ES-I3 (cell line): ENCODE measurements at regions not wholly inside any gene's neighbourhood (a gene's known extent, or its start where the extent isn't known, plus 50 kb on each side); places are given as distances from the start of the nearest gene placed in this dataset.

ENCODE experiments used
- H3K36me3 ChIP-seq: 2 replicates; pipeline ENCODE4 v1.6.1; 2013; ENCODE audit warnings: mild to moderate bottlenecking, low read length, control low read depth, moderate library complexity; ENCODE audit not compliant: insufficient read depth
- H3K4me1 ChIP-seq: 2 replicates; pipeline ENCODE4 v1.6.1; 2013; ENCODE audit warnings: mild to moderate bottlenecking, control low read depth, low read length; ENCODE audit not compliant: insufficient read depth
- H3K9ac ChIP-seq: 2 replicates; pipeline ENCODE4 v1.6.1; 2013; ENCODE audit warnings: low read depth, mild to moderate bottlenecking, low read length, moderate library complexity
- H3K9me3 ChIP-seq: 2 replicates; pipeline ENCODE4 v1.6.1; 2013; ENCODE audit warnings: mild to moderate bottlenecking, low read length, moderate library complexity; ENCODE audit not compliant: control insufficient read depth, insufficient read depth

- no peaks in the 10 kb centered on the region for H3K9me3 ChIP-seq
- no peaks in the 10 kb centered on the region for H3K36me3 ChIP-seq
- peaks cover 8% of the 10 kb centered on the region; the same call in 1 of the 2 replicates for H3K4me1 ChIP-seq
- H3K9ac ChIP-seq: no peak overlapping the region
Observed at GRCh38 chr3:177512945-177513814, 315.9 kb upstream of the TBL1XR1 start.

GRCh38 chr3:177513815-177514610, 316.7 kb upstream of the TBL1XR1 start:
- Histone ChIP-seq H3K9me3 (no peaks in the 10 kb centered on the region), H3K9ac (no peak overlapping the region), H3K36me3 (no peaks in the 10 kb centered on the region), H3K4me1 (peaks cover 8% of the 10 kb centered on the region; the same call in 1 of the 2 replicates)

GRCh38 chr3:177514611-177515499, 317.6 kb upstream of the TBL1XR1 start:
- Histone ChIP-seq H3K4me1 (peaks cover 8% of the 10 kb centered on the region; the same call in 1 of the 2 replicates), H3K36me3 (no peaks in the 10 kb centered on the region), H3K9me3 (no peaks in the 10 kb centered on the region), H3K9ac (no peak overlapping the region)

DNA sequence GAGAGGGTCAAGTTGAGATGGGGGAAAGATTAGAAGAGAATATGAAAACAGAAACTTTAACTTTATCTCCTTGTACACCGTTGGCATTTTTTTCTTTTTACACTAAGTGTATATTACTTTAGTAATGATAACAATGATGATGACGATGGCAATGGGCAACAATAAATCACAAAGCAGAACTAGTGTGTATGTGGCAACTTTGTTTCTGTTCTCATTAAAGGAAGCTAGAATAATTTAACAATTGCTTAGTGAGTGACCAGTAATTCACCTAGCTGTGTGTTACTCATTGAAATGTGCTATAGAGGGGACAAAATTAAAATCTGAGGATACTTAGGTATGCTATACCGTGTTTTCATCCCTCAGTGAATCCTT, 318.5 kb upstream of the TBL1XR1 start:
- Histone ChIP-seq H3K4me1 (peaks cover 8% of the 10 kb centered on the region; the same call in 1 of the 2 replicates), H3K9ac (no peak overlapping the region), H3K36me3 (no peaks in the 10 kb centered on the region), H3K9me3 (no peaks in the 10 kb centered on the region)

GRCh38 chr3:177516158-177517011, 319.1 kb upstream of the TBL1XR1 start:
- Histone ChIP-seq H3K4me1 (peaks cover 9% of the 10 kb centered on the region), H3K9ac (no peak overlapping the region), H3K36me3 (no peaks in the 10 kb centered on the region)

DNA sequence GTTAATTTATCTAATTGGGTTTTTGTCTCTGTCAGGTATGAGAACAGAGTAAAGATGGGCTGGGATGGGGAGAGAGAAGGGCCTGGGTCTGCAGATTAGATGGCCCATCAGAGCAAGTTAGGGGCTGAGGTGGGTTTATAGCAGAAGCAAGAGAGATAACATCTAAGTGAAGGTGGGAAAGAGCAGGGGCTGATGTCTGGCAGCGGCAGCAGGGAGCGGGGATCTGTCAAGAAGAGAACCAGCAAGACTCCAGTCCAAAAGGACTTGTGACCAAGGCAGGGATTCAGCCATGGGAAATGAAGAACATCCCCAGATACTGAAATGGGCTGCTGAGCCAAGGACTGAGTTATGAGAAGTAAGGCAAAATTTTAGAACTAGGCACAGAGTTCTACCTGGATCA, 320.6 kb upstream of the TBL1XR1 start:
- H3K9me3 ChIP-seq: no peaks in the 10 kb centered on the region
- no peak overlapping the region for H3K9ac ChIP-seq
- peaks cover 15% of the 10 kb centered on the region for H3K4me1 ChIP-seq
- no peaks in the 10 kb centered on the region for H3K36me3 ChIP-seq

More at GRCh38 chr3:177516158-177517011, 319.1 kb upstream of the TBL1XR1 start:
- H3K9me3 ChIP-seq: no peaks in the 10 kb centered on the region

DNA sequence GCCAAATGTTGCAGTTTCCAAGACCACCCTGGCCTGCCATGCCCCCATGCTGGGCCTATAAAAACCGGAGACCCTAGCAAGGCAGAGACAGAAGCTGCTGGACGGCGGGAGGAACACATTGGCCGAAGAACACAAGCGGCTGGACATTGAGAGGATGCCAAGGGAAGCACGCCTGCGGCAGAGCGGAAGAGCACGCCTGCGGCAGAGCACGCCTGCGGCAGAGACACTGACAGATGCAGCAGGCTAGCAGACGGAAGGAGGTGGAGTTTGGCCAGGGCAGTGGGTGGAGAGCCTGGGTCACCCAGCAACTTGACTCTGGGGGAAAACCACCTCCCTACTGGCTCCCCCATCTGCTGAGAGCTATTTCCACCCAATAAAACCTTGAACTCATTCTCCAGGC, 322.3 kb upstream of the TBL1XR1 start:
- Histone ChIP-seq H3K36me3 (no peaks in the 10 kb centered on the region), H3K9me3 (no peaks in the 10 kb centered on the region), H3K9ac (no peak overlapping the region), H3K4me1 (peaks cover 15% of the 10 kb centered on the region)

- Histone ChIP-seq H3K9ac (no peak overlapping the region), H3K9me3 (no peaks in the 10 kb centered on the region), H3K4me1 (peaks cover 10% of the 10 kb centered on the region; the same call in 1 of the 2 replicates), H3K36me3 (no peaks in the 10 kb centered on the region)
Observed at GRCh38 chr3:177521305-177521704, 324.0 kb upstream of the TBL1XR1 start.

DNA sequence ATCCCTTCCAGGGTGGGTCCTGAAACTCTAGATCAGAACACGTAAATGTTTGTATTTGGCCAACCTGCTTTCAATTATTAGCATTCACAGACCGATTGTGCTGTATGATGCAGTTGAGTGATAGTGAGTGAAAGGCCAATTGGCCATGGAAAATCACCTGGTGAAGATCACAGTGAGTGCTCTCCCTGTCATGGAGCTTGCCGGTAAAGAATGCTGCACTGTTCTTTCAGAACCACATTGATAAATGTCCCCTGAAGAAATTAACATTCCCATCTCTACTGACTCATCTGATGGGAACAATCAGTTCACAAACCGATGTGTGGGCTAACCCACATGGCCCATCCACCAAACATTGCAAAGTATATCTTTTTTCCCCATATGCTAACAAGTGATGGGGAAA, 324.8 kb upstream of the TBL1XR1 start:
- no peaks in the 10 kb centered on the region for H3K36me3 ChIP-seq
- H3K9ac ChIP-seq: no peak overlapping the region
- no peaks in the 10 kb centered on the region for H3K9me3 ChIP-seq
- H3K4me1 ChIP-seq: peaks cover 7% of the 10 kb centered on the region; the same call in 1 of the 2 replicates

DNA sequence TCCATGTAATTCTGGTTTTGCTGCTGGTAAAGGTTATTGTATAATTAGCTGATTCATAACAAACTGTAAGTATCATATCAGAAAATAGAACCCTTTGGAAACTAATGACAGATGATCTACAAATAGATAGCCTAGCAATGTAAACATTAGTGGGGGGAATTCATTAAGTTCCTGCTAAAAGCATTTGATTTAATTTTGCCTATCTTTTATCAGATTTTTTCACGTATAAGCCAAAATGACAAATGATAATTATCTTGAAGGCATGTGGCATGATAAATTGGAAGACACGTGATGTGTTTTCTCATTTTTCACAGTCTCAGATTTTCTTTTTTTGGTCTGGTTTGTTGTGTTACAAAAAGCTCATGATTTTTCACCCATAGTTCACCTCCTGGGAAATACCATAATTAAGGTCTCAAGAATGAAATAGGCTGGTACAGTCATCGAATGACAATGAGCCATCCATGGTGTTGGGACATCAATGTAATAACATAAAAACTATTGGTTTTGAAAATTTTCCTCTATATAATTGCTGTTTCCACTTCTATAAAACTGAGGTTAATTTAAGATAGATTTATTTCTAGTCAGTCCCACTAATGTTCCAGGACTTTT, 325.9 kb upstream of the TBL1XR1 start:
- Histone ChIP-seq H3K4me1 (peaks cover 7% of the 10 kb centered on the region; the same call in 1 of the 2 replicates), H3K9ac (no peak overlapping the region), H3K9me3 (no peaks in the 10 kb centered on the region), H3K36me3 (no peaks in the 10 kb centered on the region)

GRCh38 chr3:177523872-177524438, 326.7 kb upstream of the TBL1XR1 start:
- Histone ChIP-seq H3K36me3 (no peaks in the 10 kb centered on the region), H3K4me1 (peaks cover 7% of the 10 kb centered on the region; the same call in 1 of the 2 replicates), H3K9me3 (no peaks in the 10 kb centered on the region), H3K9ac (no peak overlapping the region)

GRCh38 chr3:177524742-177525141, 327.5 kb upstream of the TBL1XR1 start:
- Histone ChIP-seq H3K36me3 (no peaks in the 10 kb centered on the region), H3K4me1 (peaks cover 7% of the 10 kb centered on the region; the same call in 1 of the 2 replicates), H3K9me3 (no peaks in the 10 kb centered on the region), H3K9ac (no peak overlapping the region)

DNA sequence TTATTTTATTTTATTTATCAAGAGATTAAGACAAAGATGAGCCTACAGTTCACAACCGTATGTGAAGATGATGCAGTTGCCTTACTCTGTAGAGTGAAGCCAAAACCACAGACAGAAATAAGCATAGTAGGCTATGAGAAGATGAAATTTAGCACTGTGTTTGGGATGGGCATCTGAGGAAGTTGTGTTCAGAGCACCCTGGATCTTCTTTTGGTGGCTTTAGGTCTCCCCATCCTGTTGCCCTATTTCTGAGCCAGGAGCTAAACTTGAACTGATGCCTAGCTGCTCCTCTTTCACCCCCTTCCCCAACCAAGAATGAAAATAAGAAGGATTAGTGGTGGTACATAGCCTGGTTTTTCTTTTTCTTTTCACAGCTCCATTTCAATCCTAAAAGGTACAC, 328.1 kb upstream of the TBL1XR1 start:
- Histone ChIP-seq H3K9ac (no peak overlapping the region), H3K9me3 (no peaks in the 10 kb centered on the region), H3K36me3 (no peaks in the 10 kb centered on the region), H3K4me1 (peaks cover 7% of the 10 kb centered on the region; the same call in 1 of the 2 replicates)
